Heart left ventricle (tissue), 16 donors: ENCODE measurements at regions not wholly inside any gene's neighbourhood (a gene's known extent, or its start where the extent isn't known, plus 50 kb on each side); places are given as distances from the start of the nearest gene placed in this dataset.

Experiments
- ATAC-seq, 4 donors: fragments of 200-7000 bp; cut with Tn5 transposase; one replicate each; pipeline ENCODE4 v1.9.1; 2020 to 2022; ENCODE audit warnings: moderate library complexity in 4 of 4, mild to moderate bottlenecking in 3 of 4, moderate number of reproducible peaks in 1 of 4
- DNase-seq, 5 donors: peaks; one replicate each; pipeline ENCODE4 v3.0.0-alpha.2; 2020
- H3K27ac ChIP-seq, 12 donors: fragments of 200-600 bp; sonication (generic) in 4 of 12; one replicate each; pipeline versions ENCODE4 v1.5.0 to v1.8.0; 2016 to 2022; ENCODE audit warnings: mild to moderate bottlenecking in 2 of 12
- H3K27me3 ChIP-seq, 9 donors: fragments of 200-600 bp; sonication (generic) in 2 of 9; one replicate each; pipeline versions ENCODE4 v1.5.1 to v1.8.0; 2016 to 2022; ENCODE audit warnings: mild to moderate bottlenecking in 3 of 9
- H3K36me3 ChIP-seq, 9 donors: fragments of 200-600 bp; sonication (generic) in 2 of 9; one replicate each; pipeline versions ENCODE4 v1.5.0 to v1.8.0; 2018 to 2022; ENCODE audit warnings: mild to moderate bottlenecking in 2 of 9
- H3K4me1 ChIP-seq, 12 donors: fragments of 200-600 bp; sonication (generic) in 4 of 12; one replicate each; pipeline versions ENCODE4 v1.5.0 to v1.8.0; 2016 to 2022; ENCODE audit warnings: mild to moderate bottlenecking in 3 of 12
- H3K4me3 ChIP-seq, 12 donors: fragments of 200-600 bp; sonication (generic) in 4 of 12; one replicate each; pipeline versions ENCODE4 v1.5.0 to v1.8.0; 2017 to 2022; ENCODE audit warnings: mild to moderate bottlenecking in 9 of 12, moderate library complexity in 4 of 12
- H3K9me3 ChIP-seq, 12 donors: fragments of 200-600 bp; sonication (generic) in 4 of 12; one replicate each; pipeline versions ENCODE4 v1.5.0 to v1.8.0; 2016 to 2022; ENCODE audit warnings: mild to moderate bottlenecking in 1 of 12
- CTCF ChIP-seq, 12 donors: fragments of 200-600 bp; sonication (generic) in 4 of 12; IDR thresholded peaks; one replicate each; pipeline versions ENCODE4 v1.5.0 to v1.8.0; 2018 to 2022; ENCODE audit warnings: antibody characterized with exemption in 12 of 12, mild to moderate bottlenecking in 5 of 12
- POLR2A ChIP-seq, 2 donors: fragments of 450-650 bp; IDR thresholded peaks; one replicate each; pipeline ENCODE4 v1.6.1; 2017; ENCODE audit warnings: antibody characterized with exemption in 2 of 2, mild to moderate bottlenecking in 2 of 2, moderate library complexity in 2 of 2
- WGBS, 4 donors: extraction: QIAGEN DNeasy Blood & Tissue Kit in 2 of 4; methylation state at CpG; one replicate each; pipeline versions ENCODE4 v1.1.5 to v1.1.7; 2013 to 2018; 5-methylcytosine and 5-hydroxymethylcytosine counted together
- intact Hi-C, 10 donors: fragments of 100-400 bp; cut with DNase I; formaldehyde crosslinking; loops; one replicate each; pipeline versions ENCODE4 v1.11.1 to v1.14.2; 2022
- donor health status: ischemic (EF 13 %, LVEDD 7.1; RV severe dilation, severe dysfunction).
- donor health status: healthy with polysubstance abuse.
- donor health status: DM: no; HTN: yes; CAD: no.
- donor health status: DM: no; HTN: no; CAD: no.
- donor health status: ischemic (EF 25% LVEDD 6.9; RV normal size, moderate dysfunction).
- donor health status: ischemic (EF 25% LVEDD 5.7; RV mildly dilated, moderate dysfunction).
- donor health status: healthy.
- donor health status: DM: yes; HTN: yes; CAD: no.
- donor health status: ischemic (EF 35%, LVEDD 5.7; RV mildly dilated, moderate dysfunction).
- donor health status: nonischemic (EF 11% LVEDD 7.7; RV severe dilation, severe dysfunction).
- donor health status: DM: yes; HTN: yes; CAD: no.
- donor health status: PGD.
- donor health status: ischemic (EF 29% LVEDD 5.4; RV normal size, mild dysfunction).
- donor health status: nonischemic (EF 23%, LVEDD 6.1; RV moderate dilation, normal function).

DNA sequence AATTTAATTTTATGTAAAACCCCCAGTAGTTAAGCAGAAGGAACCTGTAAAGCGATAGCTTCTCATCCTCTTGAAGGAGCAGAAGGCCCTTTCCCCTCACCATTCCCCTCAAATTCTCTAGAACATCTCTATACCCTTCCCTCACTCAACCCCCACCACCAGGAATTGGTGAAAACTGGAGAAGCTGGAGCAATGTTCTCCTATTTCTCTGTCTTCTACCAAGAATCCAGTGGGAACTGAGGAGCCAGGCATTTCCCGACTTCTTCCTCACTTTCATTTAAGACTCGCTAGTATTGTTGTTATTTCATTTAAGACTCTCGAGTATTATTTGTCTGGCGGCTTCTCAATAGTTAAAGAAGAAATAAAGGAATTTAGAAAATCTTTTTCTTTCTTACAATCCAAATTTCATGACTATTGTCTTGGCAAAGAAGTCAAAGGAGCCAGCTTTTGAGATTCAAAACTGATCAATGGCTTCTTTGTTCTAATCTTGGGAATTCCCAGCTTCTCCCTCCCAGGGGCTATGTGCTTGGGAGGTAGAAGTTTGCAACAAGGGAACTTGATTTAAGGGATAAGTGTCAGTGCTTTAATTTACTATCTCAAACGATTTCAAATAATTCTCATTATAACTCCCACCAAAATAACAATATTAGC lies 253.3 kb upstream of the ADGRL2 start:
- 74 to 82% (median 77%) methylated on average over 6 of the region's 6 CpGs for WGBS, 4 donors
- H3K27ac ChIP-seq: peak overlapping the region in 6 of 12 donors; percentile 0 to 50 (median 18)
- no peak for TF ChIP-seq CTCF (IDR thresholded peaks at IDR 0.05)
- no peak for TF ChIP-seq POLR2A (IDR thresholded peaks at IDR 0.05)
- no peaks in the 10 kb centered on the region for H3K27me3 ChIP-seq
- peaks cover 0 to 20% (median 0%) of the 10 kb centered on the region in 12 donors for H3K4me1 ChIP-seq
- intact Hi-C loops: loop anchor here in 4 of 10 donors (5.0 to 10.0 kb wide), 4 partner anchors 113 to 243 kb away; no protein-coding TSS in a partner anchor
- H3K4me3 ChIP-seq: peak overlapping the region in 3 of 12 donors; percentile 15 to 26 (median 19)
- H3K9me3 ChIP-seq: no peaks in the 10 kb centered on the region
- no peak for DNase-seq
- H3K36me3 ChIP-seq: no peaks in the 10 kb centered on the region
- ATAC-seq: no peak

DNA sequence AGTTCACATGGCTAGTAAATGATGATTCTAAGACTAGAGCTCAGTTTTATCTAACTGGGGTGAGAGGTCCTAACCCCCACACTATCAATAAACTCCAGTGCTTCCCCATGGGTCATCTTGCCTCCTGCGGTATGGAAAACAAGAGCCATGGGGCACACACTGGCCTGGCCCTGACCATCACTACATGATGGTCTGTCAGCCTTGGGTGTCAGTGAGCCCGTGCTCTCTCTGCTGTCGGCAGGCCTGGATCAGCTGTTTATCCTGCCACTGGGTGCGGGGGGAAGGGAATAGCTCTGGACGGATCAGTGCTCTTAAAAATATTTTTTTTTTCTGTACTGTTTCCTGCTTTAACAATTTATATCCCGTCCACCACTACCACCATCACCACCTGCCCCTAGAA lies 255.0 kb upstream of the ADGRL2 start:
- Histone ChIP-seq H3K4me1 (peaks cover 0 to 20% (median 0%) of the 10 kb centered on the region in 12 donors), H3K4me3 (no peak overlapping the region), H3K27ac (no peak overlapping the region), H3K9me3 (no peaks in the 10 kb centered on the region), H3K27me3 (no peaks in the 10 kb centered on the region), H3K36me3 (no peaks in the 10 kb centered on the region)
- intact Hi-C loops: loop anchor here in 4 of 10 donors (5.0 to 10.0 kb wide), 4 partner anchors 111 to 241 kb away; no protein-coding TSS in a partner anchor
- no peak for TF ChIP-seq CTCF (IDR thresholded peaks at IDR 0.05)
- TF ChIP-seq POLR2A (IDR thresholded peaks at IDR 0.05): no peak
- ATAC-seq (peak in 1 of 4 donors; percentile 59), DNase-seq (no peak)
- WGBS, 4 donors: 78 to 87% (median 79%) methylated on average over 6 of the region's 6 CpGs

- Histone ChIP-seq H3K27ac (no peak overlapping the region), H3K4me1 (peaks cover 0 to 9% (median 0%) of the 10 kb centered on the region in 12 donors), H3K27me3 (no peaks in the 10 kb centered on the region), H3K4me3 (no peak overlapping the region), H3K9me3 (no peaks in the 10 kb centered on the region), H3K36me3 (no peaks in the 10 kb centered on the region)
- DNase-seq: no peak
- TF ChIP-seq CTCF (IDR thresholded peaks at IDR 0.05): no peak
- TF ChIP-seq POLR2A (IDR thresholded peaks at IDR 0.05): no peak
- no peak for ATAC-seq
- intact Hi-C loops: loop anchor here in 3 of 10 donors (10.0 kb wide), 3 partner anchors 109 to 239 kb away; no protein-coding TSS in a partner anchor
- WGBS, 4 donors: 88 to 92% (median 89%) methylated on average over 6 of the region's 6 CpGs
These were observed 257.0 kb upstream of the ADGRL2 start for GRCh38 chr1:81543764-81544163.

- no peak for TF ChIP-seq CTCF (IDR thresholded peaks at IDR 0.05)
- TF ChIP-seq POLR2A (IDR thresholded peaks at IDR 0.05): no peak
These were observed 258.5 kb upstream of the ADGRL2 start for GRCh38 chr1:81542196-81542595.

More at GRCh38 chr1:81542196-81542595, 258.5 kb upstream of the ADGRL2 start:
- Histone ChIP-seq H3K27ac (no peak overlapping the region), H3K4me3 (no peak overlapping the region), H3K9me3 (no peaks in the 10 kb centered on the region), H3K27me3 (no peaks in the 10 kb centered on the region), H3K4me1 (no peaks in the 10 kb centered on the region), H3K36me3 (no peaks in the 10 kb centered on the region)
- no peak for DNase-seq
- ATAC-seq: no peak
- intact Hi-C loops: loop anchor here in 3 of 10 donors (10.0 kb wide), 3 partner anchors 107 to 237 kb away; no protein-coding TSS in a partner anchor
- WGBS, 4 donors: 69 to 85% (median 80%) methylated on average over 5 of the region's 5 CpGs
